GM18502 (cell line): ENCODE measurements at regions not wholly inside any gene's neighbourhood (a gene's known extent, or its start where the extent isn't known, plus 50 kb on each side); places are given as distances from the start of the nearest gene placed in this dataset.
"Not testable (repeated sequence)": the region's sequence is repeated elsewhere in the genome, so short reads cannot be mapped to it uniquely, and the experiment has no call there.

ENCODE experiments used
- ATAC-seq: cut with Tn5 transposase; IDR thresholded peaks from one replicate; pipeline ENCODE4 v1.9.1; 2021; ENCODE audit warnings: mild to moderate bottlenecking; ENCODE audit not compliant: unreplicated experiment, poor library complexity

DNA sequence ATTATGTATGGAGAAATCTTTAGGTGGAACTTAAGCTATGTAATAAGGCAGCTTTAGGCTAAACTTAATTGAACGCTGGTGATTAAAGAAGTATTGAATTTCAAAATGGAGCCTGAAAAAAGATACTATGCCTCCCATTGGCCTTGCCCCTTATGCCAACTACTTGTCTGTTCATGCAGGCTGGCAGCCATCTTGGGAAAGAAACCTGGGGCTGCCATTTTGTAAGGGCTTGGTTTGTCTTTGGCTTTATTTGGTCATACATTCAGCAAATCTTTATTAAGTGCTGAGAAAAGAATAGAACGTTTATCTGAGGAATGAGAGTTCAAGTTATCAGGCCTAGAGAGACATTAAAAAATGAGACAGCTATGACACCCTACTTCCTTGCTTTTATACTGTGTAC is 231.3 kb downstream of the KCNE4 start:
- no peak for ATAC-seq

DNA sequence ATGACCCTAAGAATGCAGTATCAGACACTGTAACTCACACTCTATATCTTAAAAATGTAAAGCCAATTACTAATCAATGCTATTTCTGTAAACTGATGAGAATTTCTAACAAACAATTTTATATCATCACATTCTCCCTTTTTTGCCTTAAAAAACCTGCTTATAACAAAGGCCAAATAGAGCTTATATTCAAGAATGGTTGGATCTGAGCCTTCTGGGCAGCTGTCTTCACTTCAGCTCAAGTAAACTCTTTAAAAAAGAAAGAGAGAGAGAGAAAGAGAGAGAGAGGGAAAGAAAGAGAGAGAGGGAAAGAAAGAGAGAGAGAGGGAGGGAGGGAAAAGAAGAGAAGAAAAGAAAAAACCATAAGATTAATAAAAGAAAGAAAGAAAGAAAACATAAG is 231.8 kb downstream of the KCNE4 start:
- ATAC-seq = no peak

DNA sequence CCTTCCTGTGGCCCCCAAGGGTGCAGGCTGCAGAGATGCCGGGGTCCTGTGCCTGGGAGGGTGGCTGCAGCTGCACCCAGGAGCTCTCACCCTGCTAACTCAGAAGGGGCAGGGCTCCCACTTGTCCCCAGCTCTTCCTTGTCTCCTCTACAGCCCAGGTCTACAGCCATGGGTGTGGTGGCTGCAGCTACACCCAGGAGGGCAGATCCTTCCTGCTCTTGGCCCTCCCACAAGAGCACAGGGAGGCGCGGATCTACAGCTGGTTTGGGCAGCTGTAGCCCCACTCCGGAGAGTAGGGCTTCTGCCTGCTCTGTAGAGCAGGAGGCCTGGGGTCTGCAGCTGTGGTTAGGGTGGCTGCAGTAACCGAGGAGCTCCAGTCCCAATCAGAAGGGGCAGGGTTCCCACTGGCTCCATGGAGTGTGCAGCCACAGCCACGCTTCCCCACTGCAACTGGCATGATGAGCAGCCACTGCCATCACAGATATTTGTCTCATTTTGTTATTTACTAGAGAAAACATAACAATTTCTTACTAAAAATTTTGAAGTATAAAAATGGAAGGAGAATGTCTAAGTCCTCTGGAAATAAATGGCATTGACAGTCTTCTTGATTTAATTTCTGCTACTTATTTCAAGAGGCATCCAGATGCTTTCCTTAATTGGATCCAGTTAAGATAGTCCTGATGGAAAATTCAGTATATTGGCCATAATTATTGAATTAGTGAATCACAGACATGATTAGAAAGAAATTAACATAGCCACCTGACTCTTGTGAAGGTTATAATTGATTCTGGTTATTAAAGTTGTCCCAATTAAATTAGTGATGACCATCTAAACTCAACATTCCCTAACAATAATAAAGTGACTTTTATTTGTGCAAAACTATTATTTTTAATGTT is 233.6 kb downstream of the KCNE4 start:
- ATAC-seq = no peak

GRCh38 chr2:223294756-223295155 is 242.8 kb downstream of the KCNE4 start:
- no peak for ATAC-seq

GRCh38 chr2:223297788-223298187 is 245.8 kb downstream of the KCNE4 start:
- ATAC-seq = no peak

GRCh38 chr2:223298329-223298728 is 246.3 kb downstream of the KCNE4 start:
- not testable (repeated sequence) for ATAC-seq

DNA sequence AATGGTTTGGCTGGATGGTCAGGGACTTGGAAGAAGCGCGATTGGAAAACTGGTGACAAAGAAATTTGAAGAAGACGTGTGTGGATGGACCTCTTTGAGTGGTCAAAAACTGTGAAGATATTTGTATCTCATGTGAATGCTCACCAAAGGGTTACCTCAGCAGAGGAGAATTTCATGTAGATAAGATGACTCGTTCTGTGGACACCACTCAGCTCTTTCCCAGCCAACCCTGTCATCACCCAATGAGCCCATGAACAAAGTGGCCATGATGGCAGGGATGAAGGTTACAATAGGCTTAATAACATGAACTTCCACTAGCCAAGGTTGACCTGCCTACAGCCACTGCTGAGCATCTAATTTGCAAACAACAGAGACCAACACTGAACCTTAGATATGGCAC is 248.3 kb downstream of the KCNE4 start:
- ATAC-seq = no peak

DNA sequence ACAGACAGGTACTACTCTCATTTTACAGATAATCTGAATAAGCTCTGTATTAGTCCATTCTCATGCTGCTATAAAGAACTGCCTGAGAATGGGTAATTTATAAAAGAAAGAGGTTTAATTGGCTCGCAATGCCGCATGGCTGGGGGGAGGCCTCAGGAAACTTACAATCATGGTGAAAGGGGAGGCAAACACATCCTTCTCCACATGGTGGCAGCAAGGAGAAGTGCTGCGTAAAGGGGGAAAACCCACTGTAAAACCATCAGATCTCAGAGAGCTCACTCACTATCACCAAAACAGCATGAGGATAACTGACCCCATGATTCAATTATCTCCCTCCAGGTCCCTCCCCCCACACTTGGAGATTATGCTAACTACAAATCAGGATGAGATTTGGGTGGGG is 254.4 kb downstream of the KCNE4 start:
- ATAC-seq = peak; percentile 88

GRCh38 chr2:223311889-223312680 is 260.1 kb downstream of the KCNE4 start:
- ATAC-seq = no peak

DNA sequence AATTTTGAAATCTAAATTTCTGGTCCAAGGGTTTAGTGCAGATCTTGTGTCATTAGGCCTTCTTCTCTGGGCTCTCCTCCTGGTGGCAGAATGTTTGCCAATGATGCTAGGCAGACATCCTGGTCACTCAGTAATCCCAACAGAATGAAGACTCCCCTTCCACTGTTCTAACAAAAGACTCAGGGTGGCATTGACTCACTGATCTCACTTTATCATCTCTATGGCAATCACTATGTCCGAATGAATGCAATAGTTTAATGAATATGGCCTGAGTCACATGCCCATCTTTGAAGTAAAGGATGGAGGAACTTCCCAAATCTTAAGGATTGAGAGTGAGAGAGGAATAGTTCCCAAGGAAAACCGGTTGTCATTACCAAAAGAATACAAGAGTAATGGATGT is 261.1 kb downstream of the KCNE4 start:
- ATAC-seq = no peak

DNA sequence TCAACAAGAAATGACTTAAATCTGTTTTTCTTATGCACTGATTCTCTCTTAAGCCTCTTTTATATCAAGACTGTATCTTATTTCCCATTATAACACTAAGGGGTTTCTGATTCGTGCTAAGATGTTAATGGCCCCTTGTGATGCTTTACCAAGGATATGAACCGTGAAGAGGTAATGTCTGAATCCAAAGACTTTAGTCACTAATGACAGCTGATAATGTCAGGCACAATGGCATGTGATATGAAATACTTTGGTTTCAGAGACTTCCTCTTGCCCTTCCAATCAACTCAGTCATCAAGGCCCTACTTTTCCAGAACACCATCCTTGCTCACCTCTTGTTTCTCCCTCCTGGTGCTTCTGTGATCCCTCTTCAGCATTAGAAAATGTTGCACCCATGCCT is 262.8 kb downstream of the KCNE4 start:
- ATAC-seq = no peak

DNA sequence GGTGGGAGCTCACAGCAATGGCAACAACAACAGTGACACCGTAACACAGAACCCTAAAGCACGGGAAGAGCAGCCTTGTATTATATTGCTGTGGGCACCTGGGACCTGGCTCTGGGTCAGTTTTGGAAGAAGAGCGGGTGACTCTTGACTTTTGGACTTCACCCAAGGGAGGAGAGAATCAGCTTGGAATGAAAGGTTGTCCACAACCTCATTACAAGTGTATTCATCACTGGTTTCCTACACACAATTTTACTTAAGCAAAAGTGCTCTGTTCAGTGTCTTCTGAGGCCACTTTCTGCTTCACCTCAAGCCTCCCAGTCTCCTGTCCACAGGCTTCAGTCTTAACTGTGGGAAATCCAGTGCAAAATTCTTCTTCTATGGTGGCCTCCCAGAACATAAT is 263.8 kb downstream of the KCNE4 start:
- no peak for ATAC-seq

GRCh38 chr2:223316342-223316741 is 264.4 kb downstream of the KCNE4 start:
- ATAC-seq = no peak

- no peak for ATAC-seq
Observed at GRCh38 chr2:223319601-223320000, 267.6 kb downstream of the KCNE4 start.

DNA sequence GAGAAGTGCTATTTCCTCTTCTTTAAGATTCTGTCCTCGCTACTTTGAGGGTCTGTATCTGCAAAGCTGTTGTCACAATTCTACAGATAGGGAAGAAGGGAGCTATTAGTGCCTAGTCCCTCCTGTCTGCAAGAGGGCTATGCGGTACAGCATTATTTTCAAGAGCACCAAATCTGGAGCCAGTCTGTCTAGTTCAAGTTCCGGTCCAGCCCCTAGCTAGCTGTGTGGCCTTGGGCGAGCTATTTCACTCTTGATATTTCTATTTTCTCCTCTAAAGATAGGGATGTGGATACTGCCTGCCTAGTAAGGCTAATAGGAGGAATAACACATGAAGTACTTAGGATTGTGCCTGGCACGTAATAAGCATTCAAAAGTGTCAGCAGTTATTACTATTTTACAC is 272.4 kb downstream of the KCNE4 start:
- ATAC-seq = no peak

- no peak for ATAC-seq
Observed at GRCh38 chr2:223328578-223328977, 273.6 kb downstream of the SCG2 start.

- ATAC-seq = not testable (repeated sequence)
Observed at GRCh38 chr2:223330747-223331146, 271.4 kb downstream of the SCG2 start.

DNA sequence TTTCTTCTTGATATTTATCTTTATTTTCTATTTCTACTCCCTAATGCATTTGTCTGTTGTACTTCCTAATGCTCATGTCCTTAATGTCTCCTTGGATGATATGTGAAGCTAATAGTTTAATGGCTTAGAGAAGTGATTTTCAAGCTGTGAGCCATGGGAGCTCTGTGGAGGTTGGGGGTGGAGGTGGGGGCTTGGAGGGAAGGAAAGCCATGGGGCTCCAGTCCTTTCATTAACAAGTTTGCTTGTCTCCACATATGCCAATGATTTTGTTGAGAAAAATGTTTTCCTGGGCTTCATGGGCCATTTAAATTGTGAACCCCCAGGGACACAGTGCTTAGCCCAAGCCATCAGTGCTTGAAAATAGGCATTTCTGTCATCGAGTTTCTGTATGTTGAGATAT is 264.1 kb downstream of the SCG2 start:
- ATAC-seq = no peak

DNA sequence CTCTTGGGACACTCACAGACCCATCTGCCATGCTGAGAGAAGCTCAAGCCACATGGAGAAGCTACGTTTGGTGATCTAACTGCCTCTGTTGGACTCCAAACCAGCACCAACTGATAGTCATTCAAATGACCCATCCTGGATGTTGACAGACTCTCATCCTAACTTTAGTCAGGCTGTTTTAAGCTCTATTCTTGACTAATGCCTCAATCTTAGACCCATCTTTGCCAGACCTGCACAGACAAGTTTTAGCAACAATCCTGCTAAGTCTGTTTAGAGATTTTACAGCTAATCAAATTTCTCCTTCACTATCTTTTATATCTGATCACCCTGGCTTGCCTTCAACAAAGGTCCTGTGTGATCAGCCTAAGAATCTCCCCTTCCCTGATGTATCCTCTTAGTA is 245.1 kb downstream of the SCG2 start:
- ATAC-seq = no peak

- ATAC-seq = no peak
Observed at GRCh38 chr2:223363085-223363484, 239.1 kb downstream of the SCG2 start.

DNA sequence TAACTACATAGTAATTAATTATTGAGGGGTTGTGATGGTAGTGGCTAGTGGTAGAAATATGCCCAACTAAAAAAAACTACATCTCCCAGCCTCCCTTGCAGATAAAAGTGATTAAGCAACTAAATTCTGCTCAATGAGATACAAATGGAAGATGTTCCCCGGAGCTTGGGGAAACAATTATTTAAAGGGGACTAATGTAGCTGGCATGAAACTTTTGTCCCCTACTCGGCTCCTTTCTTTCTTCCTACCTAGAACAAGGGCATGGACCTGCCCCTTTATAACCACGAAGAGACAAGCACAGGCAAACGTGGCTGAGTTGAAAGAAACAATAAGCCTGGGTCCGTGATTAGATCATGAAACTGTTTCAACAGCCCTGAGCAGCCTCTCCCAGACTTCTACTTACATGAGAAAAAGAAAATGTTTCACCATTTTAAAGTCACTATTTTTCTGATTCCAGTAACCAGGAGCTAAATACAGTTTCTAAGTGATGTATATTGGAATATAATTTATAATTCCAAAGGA is 236.9 kb downstream of the SCG2 start:
- no peak for ATAC-seq
